GM18519 (cell line): ENCODE measurements at regions not wholly inside any gene's neighbourhood (a gene's known extent, or its start where the extent isn't known, plus 50 kb on each side); places are given as distances from the start of the nearest gene placed in this dataset.

Source experiments
- ATAC-seq: cut with Tn5 transposase; IDR thresholded peaks from one replicate; pipeline ENCODE4 v1.9.1; 2021; ENCODE audit warnings: mild to moderate bottlenecking, moderate library complexity; ENCODE audit not compliant: unreplicated experiment, low FRiP score

DNA sequence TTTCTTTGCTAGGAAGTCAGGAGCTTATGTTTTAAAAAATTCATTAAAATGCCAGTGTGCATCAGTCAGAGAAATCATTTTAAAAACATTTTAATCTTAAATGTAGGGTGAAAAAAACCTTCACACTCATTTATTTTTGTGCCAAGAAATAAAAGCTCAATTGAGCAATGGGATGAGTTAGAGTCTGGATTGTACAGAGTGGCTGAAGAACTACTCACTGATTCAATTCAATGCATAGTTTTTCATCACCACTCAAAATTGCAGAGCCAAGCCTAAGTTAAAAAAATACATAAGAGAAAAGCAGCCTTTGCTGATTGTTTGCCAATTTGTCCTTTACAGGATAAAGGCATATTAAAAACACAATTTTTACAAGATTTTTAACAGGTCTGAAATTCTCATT lies 168.2 kb upstream of the DMRTA1 start:
- no peak for ATAC-seq

DNA sequence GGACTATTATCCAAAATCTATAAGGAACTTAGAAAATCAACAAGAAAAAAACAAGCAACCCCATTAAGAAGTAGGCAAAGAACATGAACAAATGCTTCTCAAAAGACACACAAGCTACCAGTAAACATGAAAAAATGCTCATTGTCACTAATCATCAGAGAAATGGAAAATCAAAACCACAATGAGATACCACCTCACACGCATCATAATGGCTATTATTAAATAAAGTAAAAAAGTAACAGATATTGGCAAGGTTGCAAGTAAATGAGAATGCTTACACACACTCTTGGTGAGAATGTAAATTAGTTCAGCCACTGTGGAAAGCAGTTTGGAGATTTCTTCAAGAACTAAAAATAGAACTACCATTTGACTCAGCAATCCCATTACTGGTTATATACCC lies 167.0 kb upstream of the DMRTA1 start:
- no peak for ATAC-seq

DNA sequence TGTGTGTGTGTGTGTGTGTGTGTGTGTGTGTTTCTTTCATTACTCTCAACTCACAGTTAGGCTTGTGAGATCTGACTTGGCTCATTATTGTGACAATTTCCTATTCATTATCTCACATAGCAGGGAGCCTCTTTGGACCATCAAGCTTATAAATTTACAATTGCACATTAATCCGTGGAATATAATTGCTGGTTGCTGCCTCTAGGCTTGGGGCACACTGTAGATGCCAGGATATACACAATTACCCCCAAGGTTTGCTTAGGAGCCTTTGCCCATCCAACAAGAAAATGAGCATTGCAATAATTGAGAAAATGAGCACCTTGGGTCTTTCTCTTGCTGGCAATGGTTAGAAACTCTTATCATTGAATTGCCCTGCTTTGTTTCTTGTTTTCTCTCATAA lies 161.6 kb upstream of the DMRTA1 start:
- no peak for ATAC-seq

DNA sequence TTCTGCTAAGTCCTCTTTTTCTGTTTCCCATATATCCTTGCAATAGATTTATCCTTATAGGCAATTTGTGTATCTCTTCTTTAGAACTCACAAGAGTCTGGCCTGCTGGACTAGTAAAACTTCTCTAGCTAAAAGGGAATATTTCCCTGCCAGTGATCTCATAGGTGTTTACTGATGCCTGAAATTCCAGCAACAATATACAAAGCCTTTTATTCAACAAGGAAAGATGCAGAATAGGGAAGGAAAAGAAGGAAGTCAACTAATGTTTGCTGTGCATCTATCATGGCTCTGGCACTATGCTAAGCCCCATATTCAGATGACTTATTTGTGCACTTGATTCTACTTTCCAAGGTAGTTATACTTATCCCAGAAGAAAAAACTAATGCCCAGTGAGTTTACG lies 160.0 kb upstream of the DMRTA1 start:
- ATAC-seq = no peak

DNA sequence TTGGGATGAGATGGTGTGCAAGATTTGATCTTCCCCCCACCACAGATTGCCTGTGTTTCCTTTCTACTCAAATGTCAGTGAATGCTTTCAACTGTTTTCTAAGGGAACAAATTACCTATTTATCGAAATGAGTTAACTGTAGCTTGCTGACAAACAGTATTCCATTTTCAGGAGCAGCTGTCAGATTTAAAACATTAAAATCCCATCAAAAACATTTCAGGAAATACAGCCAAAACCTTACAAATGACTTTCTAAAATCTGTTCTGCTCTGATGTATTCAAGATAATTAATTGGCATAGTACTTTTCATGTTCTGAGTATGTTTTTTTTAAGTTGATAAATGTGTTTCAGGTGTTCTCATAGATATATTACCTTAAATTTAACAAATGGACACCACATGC lies 158.0 kb upstream of the DMRTA1 start:
- no peak for ATAC-seq

DNA sequence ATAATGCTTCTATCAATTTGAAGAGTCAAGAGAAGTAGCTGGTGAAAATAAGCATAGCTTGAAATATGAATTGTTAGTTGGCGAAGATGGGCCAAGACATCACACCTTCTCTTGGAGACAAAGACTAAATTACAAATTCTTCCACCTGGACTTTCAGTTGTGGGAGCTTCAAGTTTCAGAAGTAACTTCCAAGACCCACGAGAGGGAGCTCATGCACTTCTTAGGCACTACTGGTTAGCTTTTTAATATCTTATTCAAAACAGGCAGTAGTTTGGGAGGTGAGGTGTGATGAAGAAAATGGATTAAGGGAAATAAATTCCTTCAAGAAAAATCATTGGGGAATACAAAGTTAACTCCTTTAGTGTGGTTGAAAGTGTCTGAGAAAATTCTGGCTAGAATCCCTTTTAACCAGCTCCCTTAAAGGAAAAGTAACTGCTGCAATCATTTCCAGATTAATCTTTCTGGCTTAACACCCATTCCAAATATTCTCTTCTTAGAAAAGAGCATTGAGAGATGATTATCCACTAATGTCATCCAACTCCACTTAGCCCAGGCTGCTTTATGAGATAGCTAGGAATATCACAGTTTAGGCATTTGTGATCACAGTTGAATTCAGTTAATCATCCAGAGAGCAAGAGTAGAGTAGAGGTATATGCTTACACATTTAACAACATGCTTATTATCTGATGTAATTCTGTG lies 139.5 kb upstream of the DMRTA1 start:
- ATAC-seq = no peak

DNA sequence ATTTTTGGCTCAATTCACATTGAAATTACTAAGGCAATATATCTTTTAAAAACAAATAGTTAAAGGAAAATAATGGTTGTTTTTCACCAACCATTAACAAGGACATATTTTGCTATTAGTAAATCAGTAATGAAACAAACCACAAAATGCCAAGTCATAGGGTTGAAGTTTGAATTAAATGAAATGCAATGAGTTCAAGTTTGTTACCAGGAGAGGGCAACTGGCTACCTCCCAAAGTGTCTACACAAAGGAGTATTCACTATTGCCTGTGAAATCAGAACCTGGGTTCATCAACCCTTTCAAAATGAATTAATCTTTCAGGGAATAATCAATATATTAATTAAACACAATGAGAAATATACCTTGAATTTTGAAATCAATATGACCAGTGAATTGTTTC lies 138.4 kb upstream of the DMRTA1 start:
- no peak for ATAC-seq

DNA sequence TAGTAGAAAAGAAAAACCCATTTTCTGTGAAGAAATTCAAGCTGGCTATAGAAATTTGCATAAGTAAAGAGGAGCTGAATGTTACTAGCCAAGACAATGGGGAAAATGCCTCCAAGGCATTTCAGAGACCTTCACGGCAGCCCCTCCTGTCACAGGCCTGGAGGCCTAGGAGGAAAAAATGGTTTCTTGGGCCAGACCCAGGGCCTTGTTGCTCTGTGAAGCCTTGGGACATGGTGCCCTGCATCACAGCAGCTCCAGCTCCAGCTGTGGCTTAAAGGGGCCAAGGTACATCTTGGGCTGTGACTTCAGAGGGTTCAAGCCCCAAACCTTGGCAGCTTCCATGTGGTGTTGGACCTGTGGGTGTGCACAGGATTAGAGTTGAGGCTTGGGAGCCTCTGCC lies 130.0 kb upstream of the DMRTA1 start:
- ATAC-seq = no peak

DNA sequence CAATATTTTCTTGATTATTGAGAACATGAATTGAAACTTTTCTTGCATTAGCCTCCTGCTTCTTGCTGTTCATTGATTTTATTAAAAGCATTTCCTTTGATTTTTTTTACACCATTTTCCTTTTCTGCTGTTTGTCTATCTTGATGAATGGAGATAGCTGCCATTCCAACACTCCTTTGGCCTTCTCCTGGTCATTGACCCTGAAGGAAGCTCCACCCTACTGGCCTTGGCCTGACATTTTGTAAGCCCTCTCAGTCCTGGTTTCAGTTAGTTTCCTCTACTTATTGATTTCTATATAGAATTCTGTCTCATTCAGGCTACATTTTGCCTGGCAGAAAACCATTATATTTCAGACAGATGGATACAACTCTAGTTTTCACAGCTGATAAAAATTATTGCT lies 115.1 kb upstream of the DMRTA1 start:
- no peak for ATAC-seq

DNA sequence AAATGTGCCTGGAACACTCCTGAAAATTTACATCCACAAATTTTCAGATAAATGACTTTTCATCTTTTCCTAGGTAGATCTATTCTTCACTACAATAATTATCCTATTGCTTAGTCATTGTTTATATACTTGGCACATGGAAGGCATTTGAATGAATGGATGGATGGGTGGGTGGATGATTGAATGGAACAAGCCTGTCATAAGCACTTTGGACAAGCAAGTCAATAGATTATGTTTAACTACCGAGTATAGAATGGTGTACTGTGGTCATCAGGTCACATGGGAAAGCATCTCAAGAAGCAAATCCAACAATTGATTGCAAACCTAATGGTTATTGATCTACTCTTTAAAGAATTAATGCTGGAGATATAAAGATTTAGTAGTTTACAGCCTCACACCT lies 114.4 kb upstream of the DMRTA1 start:
- no peak for ATAC-seq

DNA sequence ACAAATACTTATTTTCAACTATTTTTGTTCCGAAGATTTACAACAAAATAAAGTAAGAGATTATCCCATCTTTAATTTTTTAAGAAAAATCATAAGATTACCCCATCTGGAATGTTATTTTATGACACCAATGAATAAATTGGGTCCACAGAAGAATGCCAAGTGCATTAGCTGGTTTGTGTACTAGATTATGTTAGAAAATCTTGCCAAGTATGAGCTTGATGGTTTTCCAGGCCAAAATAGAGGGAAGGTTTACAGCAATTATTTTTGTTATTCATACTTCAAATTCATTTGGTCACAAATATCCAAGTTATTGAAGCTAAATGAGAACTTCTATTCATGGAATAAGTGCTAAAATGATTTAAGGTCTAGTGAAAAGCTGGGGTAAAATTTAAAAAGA lies 109.4 kb upstream of the DMRTA1 start:
- ATAC-seq = no peak

DNA sequence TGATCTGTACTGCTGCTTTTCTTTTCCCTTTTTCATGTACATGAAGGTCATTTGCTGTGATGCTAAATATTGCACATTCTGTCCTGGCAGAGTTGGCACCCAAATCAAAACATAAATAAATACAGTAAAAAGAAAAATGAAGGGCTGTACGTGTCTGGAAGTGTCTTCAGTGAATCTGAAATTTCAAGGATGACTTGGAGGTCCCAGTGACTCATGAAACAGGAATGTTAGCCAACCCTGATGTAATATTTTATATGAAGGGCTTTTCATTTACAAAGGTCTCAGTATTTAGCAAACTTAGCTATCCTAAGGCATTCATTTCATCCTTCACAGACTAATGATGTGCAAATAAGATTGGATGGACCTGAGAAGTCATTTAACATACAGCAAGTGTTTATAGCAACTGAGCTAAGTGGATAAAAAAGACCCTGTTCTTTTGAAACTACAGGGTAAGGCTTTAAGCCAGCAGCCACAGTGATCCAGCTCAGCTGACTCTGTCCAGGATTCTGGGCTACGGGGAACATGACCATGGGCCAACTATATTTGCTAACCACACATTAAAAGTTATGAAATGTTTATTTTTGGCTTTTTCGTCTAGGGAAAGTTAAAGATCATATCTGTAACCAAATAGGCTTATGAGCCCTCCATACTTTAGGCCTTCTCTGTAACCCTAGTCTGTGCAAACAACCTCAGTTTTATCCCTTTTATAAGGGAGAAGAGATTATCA lies 104.0 kb upstream of the DMRTA1 start:
- ATAC-seq = no peak

DNA sequence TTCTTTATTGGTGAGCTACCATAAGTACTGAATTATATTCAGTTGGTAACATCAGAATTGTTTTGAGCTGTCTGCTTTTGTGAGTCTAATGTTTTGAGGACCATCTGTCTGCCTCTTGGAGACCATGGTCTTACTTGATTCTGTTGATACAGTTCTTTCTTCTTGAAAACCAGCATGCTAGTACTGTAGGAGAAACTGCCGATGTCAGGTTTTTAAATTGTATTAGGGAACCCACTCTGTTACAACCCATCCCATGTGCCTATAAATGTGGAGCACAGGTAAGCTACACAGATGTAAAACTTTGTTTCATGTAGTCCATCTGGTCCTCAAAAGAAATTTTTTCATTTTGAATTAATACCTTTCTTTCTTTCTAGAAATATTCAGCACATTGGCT lies 103.4 kb upstream of the DMRTA1 start:
- ATAC-seq = no peak

DNA sequence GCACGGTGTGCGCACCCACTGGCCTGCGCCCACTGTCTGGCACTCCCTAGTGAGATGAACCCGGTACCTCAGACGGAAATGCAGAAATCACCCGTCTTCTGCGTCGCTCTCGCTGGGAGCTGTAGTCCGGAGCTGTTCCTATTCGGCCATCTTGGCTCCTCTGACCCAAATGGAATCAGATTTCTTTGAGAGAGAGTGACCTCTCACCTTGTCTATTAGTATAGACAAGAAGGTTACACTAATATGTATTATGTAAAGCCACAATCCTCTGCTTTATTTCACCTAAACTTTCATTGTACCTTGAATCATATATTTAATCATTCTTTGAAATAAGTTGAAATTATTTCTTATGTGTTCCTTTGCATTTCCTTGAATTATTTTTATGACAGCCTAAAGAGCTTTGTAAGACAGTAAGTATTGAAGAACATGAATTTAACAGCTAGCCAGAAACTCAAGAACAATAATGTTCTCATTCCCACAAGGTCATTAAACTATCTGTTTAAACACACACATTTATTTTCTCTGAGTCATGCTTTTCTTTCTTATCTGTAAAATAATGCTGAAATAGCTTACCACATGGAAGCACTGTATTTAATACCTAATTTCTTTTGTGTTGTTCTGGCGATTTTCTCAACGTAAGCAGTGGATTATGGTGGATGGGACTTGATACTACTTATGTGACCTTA lies 91.8 kb upstream of the DMRTA1 start:
- ATAC-seq = no peak

DNA sequence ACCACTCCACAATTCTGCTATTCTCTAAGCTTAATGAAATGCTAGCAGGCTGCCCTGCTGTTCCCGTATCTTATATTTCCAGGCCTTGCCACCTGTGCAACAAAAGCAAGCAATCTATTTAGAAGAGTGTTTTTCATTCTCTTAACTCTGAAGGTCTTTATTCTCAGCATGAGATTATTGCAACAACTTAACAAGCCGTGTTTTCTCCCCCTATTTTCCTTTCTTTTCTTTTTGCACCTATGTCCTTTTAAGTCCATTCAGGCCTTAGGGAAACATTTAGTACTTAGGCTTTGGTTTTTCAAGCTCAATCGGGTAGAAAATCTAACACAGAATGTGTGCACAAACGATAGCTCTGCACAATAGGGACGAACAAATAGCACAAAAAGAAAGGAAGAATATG lies 89.6 kb upstream of the DMRTA1 start:
- no peak for ATAC-seq

DNA sequence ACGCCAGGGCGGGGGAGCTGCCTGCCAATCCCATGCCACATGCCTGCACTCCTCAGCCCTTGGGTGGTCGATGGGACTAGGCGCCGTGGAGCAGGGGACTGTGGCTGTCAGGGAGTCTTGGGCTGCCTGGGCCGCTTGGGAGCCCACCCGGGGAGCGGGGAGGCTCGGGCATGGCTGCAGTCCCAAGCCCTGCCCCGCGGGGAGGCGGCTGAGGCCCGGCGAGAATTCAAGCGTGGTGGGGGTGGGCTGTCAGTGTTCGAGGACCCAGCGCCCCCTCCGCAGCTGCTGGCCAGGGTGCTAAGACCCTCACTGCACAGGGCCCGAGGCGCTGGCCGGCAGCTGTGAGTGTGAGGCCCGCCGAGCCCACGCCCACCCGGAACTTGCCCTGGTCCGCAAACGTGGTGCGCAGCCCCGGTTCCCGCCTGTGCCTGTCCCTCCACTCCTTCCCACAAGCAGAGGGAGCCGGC lies 83.2 kb upstream of the DMRTA1 start:
- no peak for ATAC-seq

DNA sequence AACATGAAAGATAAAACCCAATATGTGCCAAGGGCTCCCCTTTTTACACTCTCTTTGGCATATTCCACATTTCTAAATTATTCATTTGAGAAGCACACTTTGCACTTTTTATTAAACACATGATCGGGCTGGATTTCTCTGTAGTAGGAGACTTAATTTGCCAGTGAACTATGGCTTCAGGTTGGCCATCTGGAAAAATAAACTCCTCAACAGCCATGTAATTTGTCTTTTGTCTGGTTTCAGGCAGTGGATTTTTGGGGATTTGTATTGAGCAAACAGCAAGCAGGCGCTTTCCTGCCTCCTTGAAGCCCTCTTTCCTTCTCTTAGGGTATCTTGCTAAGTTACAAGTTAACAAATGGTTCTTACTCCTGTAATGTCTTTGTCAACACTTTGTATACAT lies 73.0 kb upstream of the DMRTA1 start:
- ATAC-seq = no peak

DNA sequence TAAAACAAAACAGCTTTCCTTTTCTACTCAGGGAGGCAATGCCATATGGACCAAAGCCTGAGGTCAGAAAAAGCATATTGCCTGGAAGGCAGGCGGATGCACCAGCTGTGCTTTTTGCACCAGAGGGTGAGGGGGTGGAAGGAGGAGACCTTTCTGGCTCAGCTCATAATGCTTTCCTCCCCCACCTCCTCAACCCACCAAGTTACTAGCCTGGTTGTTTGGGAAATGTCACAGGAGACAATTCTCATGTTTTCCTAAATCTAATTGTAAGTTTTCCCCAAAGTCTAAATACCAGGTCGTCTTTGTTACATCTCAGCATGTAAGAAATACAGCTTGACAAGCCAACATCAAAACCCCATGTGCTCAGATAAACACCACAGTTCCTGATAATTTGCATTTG lies 72.6 kb upstream of the DMRTA1 start:
- ATAC-seq = no peak

DNA sequence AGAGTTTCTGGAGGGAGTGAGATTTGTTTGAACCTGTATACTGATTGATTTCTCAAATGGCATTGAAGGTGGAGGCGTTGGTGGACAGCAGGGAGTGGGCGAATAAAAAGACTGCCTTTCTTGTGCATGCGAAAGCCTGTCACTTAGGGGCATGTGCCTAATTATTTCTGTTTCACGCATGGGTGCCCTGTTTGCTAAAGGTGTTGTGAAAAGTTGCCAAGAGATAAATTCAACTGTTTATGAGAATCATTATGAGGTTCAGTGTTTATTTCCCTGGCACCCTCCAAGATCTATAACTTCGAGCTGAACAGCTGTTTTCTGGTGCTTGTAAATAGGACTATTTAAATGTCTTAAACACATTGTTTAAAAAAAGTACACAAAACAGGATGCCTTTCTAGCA lies 67.4 kb upstream of the DMRTA1 start:
- no peak for ATAC-seq

DNA sequence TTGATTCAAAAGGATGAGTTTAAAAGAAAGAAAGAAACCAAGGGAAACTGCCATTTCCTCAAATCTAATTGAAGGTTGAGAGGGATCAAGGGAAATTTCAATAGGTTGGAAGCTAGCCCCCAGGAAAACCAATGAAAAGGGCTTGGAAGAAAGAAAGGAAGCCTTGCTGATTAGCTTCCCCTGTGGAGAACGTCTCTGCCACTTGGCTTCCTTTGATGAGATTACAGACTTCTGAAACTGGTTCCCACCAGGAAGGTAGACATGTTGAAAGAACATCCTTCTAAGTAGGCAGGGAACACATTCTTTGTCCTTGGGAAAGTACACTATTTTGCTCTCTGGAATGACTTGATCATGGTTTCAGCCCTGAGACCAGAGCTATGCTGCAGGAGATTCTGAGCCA lies 65.5 kb upstream of the DMRTA1 start:
- ATAC-seq = no peak

DNA sequence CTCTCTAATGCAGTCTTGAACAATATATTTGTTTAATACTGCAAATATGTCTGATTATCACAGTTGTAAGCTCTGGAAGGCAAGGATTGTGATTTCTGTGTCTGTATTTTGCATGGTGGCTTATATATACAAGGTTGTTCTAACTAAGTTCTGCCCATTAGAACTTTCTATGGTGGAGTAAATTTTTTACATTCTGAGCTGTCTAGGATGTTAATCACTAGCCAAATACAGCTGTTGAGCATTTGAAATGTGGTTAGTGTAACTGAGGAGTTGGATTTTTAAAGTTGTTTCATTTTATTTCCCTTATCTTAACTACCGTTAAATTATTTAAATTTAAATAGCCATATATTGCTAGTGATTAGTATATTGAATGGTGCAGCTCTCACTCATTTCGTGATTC lies 64.3 kb upstream of the DMRTA1 start:
- no peak for ATAC-seq

DNA sequence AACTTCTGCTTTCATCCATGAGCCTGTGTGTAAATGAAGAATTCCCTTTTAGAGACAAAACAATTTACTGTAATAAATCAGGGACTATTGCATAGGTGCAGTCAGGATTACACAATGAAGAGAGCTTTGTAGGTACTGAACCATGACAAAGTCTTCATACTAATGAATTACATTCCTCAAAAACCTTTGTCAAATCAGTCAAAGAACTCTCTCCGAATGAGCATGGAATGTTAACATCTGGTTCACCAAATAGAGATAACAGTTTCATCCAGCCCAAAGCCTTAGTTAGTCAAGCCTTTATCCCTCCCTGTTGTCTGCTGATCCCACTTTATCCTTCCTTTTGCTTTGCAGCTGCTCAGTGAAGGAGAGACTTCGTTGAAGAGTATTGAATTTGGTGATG lies 62.9 kb upstream of the DMRTA1 start:
- ATAC-seq = no peak
